Natural killer cell (primary cell): ENCODE measurements at regions not wholly inside any gene's neighbourhood (a gene's known extent, or its start where the extent isn't known, plus 50 kb on each side); places are given as distances from the start of the nearest gene placed in this dataset.

ENCODE experiments used
- ATAC-seq, 3 donors: fragments of 150-1000 bp in 2 of 3; fragments of 200-7000 bp in 1 of 3; cut with Tn5 transposase; 1 replicate in 1 of 3; 2 replicates in 2 of 3; pipeline ENCODE4 v1.10.0; 2021; ENCODE audit warnings: mild to moderate bottlenecking in 2 of 3, moderate library complexity in 2 of 3
- DNase-seq, 2 donors: peaks; one replicate each; pipeline versions ENCODE4 v3.0.0 to v3.0.0-alpha.2; 2013 to 2021; ENCODE audit warnings: mixed read lengths in 1 of 2
- H3K27ac ChIP-seq: one replicate; pipeline ENCODE4 v1.5.1; 2013; ENCODE audit warnings: mild to moderate bottlenecking, low read length
- H3K27me3 ChIP-seq: one replicate; pipeline ENCODE4 v1.6.1; 2013; ENCODE audit warnings: low read length; ENCODE audit not compliant: control insufficient read depth, insufficient read depth
- H3K36me3 ChIP-seq: one replicate; pipeline ENCODE4 v1.6.1; 2013; ENCODE audit warnings: low read length; ENCODE audit not compliant: control insufficient read depth, insufficient read depth
- H3K4me1 ChIP-seq: one replicate; pipeline ENCODE4 v1.6.1; 2013; ENCODE audit warnings: low read length; ENCODE audit not compliant: control insufficient read depth, insufficient read depth
- H3K4me3 ChIP-seq: one replicate; pipeline ENCODE4 v1.5.1; 2013; ENCODE audit warnings: low read length
- H3K9me3 ChIP-seq: one replicate; pipeline ENCODE4 v1.6.1; 2013; ENCODE audit warnings: low read length; ENCODE audit not compliant: control insufficient read depth, insufficient read depth
- H3K27ac Mint-ChIP-seq, 2 donors: one replicate each; pipeline ENCODE4 v1.8.0; 2022; ENCODE audit warnings: mild to moderate bottlenecking in 2 of 2, mixed read lengths in 2 of 2, moderate library complexity in 1 of 2
- H3K27me3 Mint-ChIP-seq, 2 donors: one replicate each; pipeline ENCODE4 v1.8.0; 2022; ENCODE audit warnings: low read depth in 2 of 2, mixed read lengths in 2 of 2
- H3K36me3 Mint-ChIP-seq: one replicate; pipeline ENCODE4 v1.8.0; 2022; ENCODE audit warnings: mixed read lengths
- H3K4me1 Mint-ChIP-seq, 2 donors: one replicate each; pipeline ENCODE4 v1.8.0; 2022; ENCODE audit warnings: mixed read lengths in 2 of 2
- H3K4me3 Mint-ChIP-seq: one replicate; pipeline ENCODE4 v1.8.0; 2022; ENCODE audit warnings: mild to moderate bottlenecking, moderate library complexity, mixed read lengths
- H3K9me3 Mint-ChIP-seq, 2 donors: one replicate each; pipeline ENCODE4 v1.8.0; 2022; ENCODE audit warnings: mixed read lengths in 2 of 2
- WGBS: methylation state at CpG from one replicate; pipeline ENCODE4 v1.1.7; 2013; ENCODE audit warnings: missing lambda C conversion rate; ENCODE audit not compliant: insufficient coverage; 5-methylcytosine and 5-hydroxymethylcytosine counted together
- intact Hi-C: fragments of 100-400 bp; cut with micrococcal nuclease; formaldehyde crosslinking; loops from one replicate; pipeline ENCODE4 v1.14.2; 2022
- TF ChIP-seq, protein P1 (sequence below): fragments of 200-600 bp; IDR thresholded peaks from one replicate; pipeline ENCODE4 v1.8.0; 2022; ENCODE audit warnings: antibody characterized with exemption

DNA sequence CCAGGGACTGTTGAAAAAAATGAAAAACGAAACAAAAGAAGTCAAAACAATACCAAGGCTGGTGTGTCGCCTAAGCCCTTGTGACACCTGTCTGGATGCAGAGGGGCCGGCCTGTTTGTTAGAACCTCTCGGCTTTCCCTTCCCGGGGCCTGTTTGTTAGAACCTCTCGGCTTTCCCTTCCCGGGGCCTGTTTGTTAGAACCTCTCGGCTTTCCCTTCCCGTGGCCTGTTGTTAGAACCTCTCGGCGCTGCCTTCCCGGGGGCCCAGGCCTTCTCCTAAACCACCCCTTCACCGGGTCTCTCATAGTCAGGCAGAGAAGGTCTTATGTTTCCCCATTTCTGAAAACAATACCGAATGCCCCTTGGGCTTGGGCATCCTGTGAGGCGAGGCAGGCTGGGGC, 180.0 kb downstream of the BANP start:
- DNase-seq, result no peak
- H3K4me3 ChIP-seq, result no peak overlapping the region
- intact Hi-C loops, result no loop called here
- TF ChIP-seq, protein P1, sequence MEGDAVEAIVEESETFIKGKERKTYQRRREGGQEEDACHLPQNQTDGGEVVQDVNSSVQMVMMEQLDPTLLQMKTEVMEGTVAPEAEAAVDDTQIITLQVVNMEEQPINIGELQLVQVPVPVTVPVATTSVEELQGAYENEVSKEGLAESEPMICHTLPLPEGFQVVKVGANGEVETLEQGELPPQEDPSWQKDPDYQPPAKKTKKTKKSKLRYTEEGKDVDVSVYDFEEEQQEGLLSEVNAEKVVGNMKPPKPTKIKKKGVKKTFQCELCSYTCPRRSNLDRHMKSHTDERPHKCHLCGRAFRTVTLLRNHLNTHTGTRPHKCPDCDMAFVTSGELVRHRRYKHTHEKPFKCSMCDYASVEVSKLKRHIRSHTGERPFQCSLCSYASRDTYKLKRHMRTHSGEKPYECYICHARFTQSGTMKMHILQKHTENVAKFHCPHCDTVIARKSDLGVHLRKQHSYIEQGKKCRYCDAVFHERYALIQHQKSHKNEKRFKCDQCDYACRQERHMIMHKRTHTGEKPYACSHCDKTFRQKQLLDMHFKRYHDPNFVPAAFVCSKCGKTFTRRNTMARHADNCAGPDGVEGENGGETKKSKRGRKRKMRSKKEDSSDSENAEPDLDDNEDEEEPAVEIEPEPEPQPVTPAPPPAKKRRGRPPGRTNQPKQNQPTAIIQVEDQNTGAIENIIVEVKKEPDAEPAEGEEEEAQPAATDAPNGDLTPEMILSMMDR, result no peak
- no peak overlapping the region for H3K27ac ChIP-seq
- Mint-ChIP-seq H3K27me3 (no peaks in the 10 kb centered on the region), H3K27ac (no peak overlapping the region), H3K9me3 (no peaks in the 10 kb centered on the region), H3K4me3 (no peak overlapping the region), H3K36me3 (no peaks in the 10 kb centered on the region), H3K4me1 (no peaks in the 10 kb centered on the region)
- no peaks in the 10 kb centered on the region for H3K36me3 ChIP-seq
- H3K9me3 ChIP-seq, result no peaks in the 10 kb centered on the region
- H3K4me1 ChIP-seq, result no peaks in the 10 kb centered on the region
- 89% methylated on average over 15 of the region's 15 CpGs for WGBS
- H3K27me3 ChIP-seq, result no peaks in the 10 kb centered on the region
- ATAC-seq, result no peak

DNA sequence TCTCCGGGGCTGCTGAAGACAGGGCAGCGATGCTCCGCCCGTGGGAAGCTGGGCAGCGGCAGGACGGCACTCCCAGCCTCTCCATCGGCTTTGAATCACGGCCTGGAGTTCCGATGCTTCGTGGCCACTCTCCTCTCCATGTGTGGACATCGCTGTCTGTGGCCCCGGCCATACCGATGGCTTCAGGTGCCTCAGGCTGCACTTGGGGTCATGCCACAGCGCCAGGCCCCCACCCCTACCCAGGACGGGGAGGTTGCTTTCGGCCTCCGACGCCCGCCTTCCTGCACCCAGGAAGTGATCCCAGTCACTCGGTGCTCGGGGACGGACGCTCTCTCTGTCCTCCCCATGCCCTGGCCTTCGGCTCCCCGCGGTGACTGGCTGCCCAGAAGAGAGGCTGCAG, 180.7 kb downstream of the BANP start:
- Histone ChIP-seq H3K4me3 (no peak overlapping the region), H3K27me3 (no peaks in the 10 kb centered on the region), H3K9me3 (no peaks in the 10 kb centered on the region), H3K27ac (no peak overlapping the region), H3K4me1 (no peaks in the 10 kb centered on the region), H3K36me3 (no peaks in the 10 kb centered on the region)
- intact Hi-C loops, result no loop called here
- TF ChIP-seq, protein P1, result no peak
- no peaks in the 10 kb centered on the region for H3K9me3 Mint-ChIP-seq
- no peak for DNase-seq
- H3K4me3 Mint-ChIP-seq, result no peak overlapping the region
- no peaks in the 10 kb centered on the region for H3K27me3 Mint-ChIP-seq
- 92% methylated on average over 26 of the region's 26 CpGs for WGBS
- H3K27ac Mint-ChIP-seq, result no peak overlapping the region
- no peaks in the 10 kb centered on the region for H3K36me3 Mint-ChIP-seq
- no peaks in the 10 kb centered on the region for H3K4me1 Mint-ChIP-seq
- ATAC-seq, result no peak

GRCh38 chr16:88132836-88133506, 181.7 kb downstream of the BANP start:
- no peaks in the 10 kb centered on the region for H3K9me3 Mint-ChIP-seq
- H3K36me3 Mint-ChIP-seq, result no peaks in the 10 kb centered on the region

More at GRCh38 chr16:88132836-88133506, 181.7 kb downstream of the BANP start:
- intact Hi-C loops, result no loop called here
- Mint-ChIP-seq H3K27ac (no peak overlapping the region), H3K27me3 (no peaks in the 10 kb centered on the region), H3K4me3 (no peak overlapping the region), H3K4me1 (no peaks in the 10 kb centered on the region)
- Histone ChIP-seq H3K27me3 (no peaks in the 10 kb centered on the region), H3K4me3 (no peak overlapping the region), H3K9me3 (no peaks in the 10 kb centered on the region), H3K4me1 (no peaks in the 10 kb centered on the region), H3K27ac (no peak overlapping the region), H3K36me3 (no peaks in the 10 kb centered on the region)
- DNase-seq (no peak), ATAC-seq (no peak)
- TF ChIP-seq, protein P1, result no peak
- WGBS, result 90% methylated on average over 24 of the region's 27 CpGs
